Colonic mucosa (tissue), 4 donors: ENCODE measurements at regions not wholly inside any gene's neighbourhood (a gene's known extent, or its start where the extent isn't known, plus 50 kb on each side); places are given as distances from the start of the nearest gene placed in this dataset.

Experiments used
- DNase-seq: peaks from one replicate; pipeline ENCODE4 v3.0.0-alpha.2; 2020
- H3K27ac ChIP-seq: fragments of 200-600 bp; one replicate; pipeline ENCODE4 v1.8.0; 2021
- H3K27me3 ChIP-seq: fragments of 200-600 bp; one replicate; pipeline ENCODE4 v1.8.0; 2021
- H3K36me3 ChIP-seq: fragments of 200-600 bp; one replicate; pipeline ENCODE4 v1.8.0; 2021
- H3K4me1 ChIP-seq: fragments of 200-600 bp; one replicate; pipeline ENCODE4 v1.8.0; 2021; ENCODE audit warnings: mild to moderate bottlenecking
- H3K4me3 ChIP-seq: fragments of 200-600 bp; one replicate; pipeline ENCODE4 v1.8.0; 2021
- H3K9ac ChIP-seq, 2 donors: one replicate each; pipeline ENCODE4 v1.7.0; 2013; ENCODE audit warnings: control low read depth in 2 of 2, low read depth in 2 of 2, low read length in 2 of 2
- H3K9me3 ChIP-seq: fragments of 200-600 bp; one replicate; pipeline ENCODE4 v1.8.0; 2021
- CTCF ChIP-seq: fragments of 200-600 bp; IDR thresholded peaks from one replicate; pipeline ENCODE4 v1.8.0; 2022; ENCODE audit warnings: antibody characterized with exemption, mild to moderate bottlenecking
- intact Hi-C: fragments of 100-400 bp; cut with DNase I; formaldehyde crosslinking; loops from one replicate; pipeline ENCODE4 v1.14.1; 2022
- donor health status: healthy.
- donor health status: DM: no; HTN: no; CAD: no.
- donor health status: DM: no; HTN: no; CAD: no.

- H3K27me3 ChIP-seq: no peaks in the 10 kb centered on the region
- H3K27ac ChIP-seq: no peak overlapping the region
- H3K36me3 ChIP-seq: no peaks in the 10 kb centered on the region
- no peak for TF ChIP-seq CTCF
- intact Hi-C loops: no loop called here
- no peak for DNase-seq
- no peaks in the 10 kb centered on the region for H3K4me1 ChIP-seq
- no peak overlapping the region for H3K9ac ChIP-seq
- no peak overlapping the region for H3K4me3 ChIP-seq
- H3K9me3 ChIP-seq: no peaks in the 10 kb centered on the region
Observed at GRCh38 chr1:56268519-56269140, 310.7 kb downstream of the PLPP3 start.

- Histone ChIP-seq H3K9me3 (no peaks in the 10 kb centered on the region), H3K4me1 (no peaks in the 10 kb centered on the region), H3K27me3 (no peaks in the 10 kb centered on the region), H3K27ac (no peak overlapping the region), H3K4me3 (no peak overlapping the region), H3K9ac (no peak overlapping the region), H3K36me3 (no peaks in the 10 kb centered on the region)
- intact Hi-C loops: no loop called here
- TF ChIP-seq CTCF: no peak
- no peak for DNase-seq
Observed at GRCh38 chr1:56267611-56268010, 311.8 kb downstream of the PLPP3 start.

GRCh38 chr1:56266359-56266758, 313.0 kb downstream of the PLPP3 start:
- no peak for DNase-seq
- Histone ChIP-seq H3K4me1 (no peaks in the 10 kb centered on the region), H3K36me3 (no peaks in the 10 kb centered on the region), H3K27me3 (no peaks in the 10 kb centered on the region), H3K4me3 (no peak overlapping the region), H3K9ac (no peak overlapping the region), H3K27ac (no peak overlapping the region), H3K9me3 (no peaks in the 10 kb centered on the region)
- no peak for TF ChIP-seq CTCF
- intact Hi-C loops: no loop called here

- intact Hi-C loops: no loop called here
- no peak overlapping the region for H3K27ac ChIP-seq
- H3K9ac ChIP-seq: no peak overlapping the region
- DNase-seq: no peak
- no peaks in the 10 kb centered on the region for H3K4me1 ChIP-seq
- H3K36me3 ChIP-seq: no peaks in the 10 kb centered on the region
- H3K4me3 ChIP-seq: no peak overlapping the region
- no peak for TF ChIP-seq CTCF
- no peaks in the 10 kb centered on the region for H3K9me3 ChIP-seq
- no peaks in the 10 kb centered on the region for H3K27me3 ChIP-seq
Observed at GRCh38 chr1:56265216-56265615, 314.1 kb downstream of the PLPP3 start.

GRCh38 chr1:56263908-56264307, 315.5 kb downstream of the PLPP3 start:
- Histone ChIP-seq H3K27me3 (no peaks in the 10 kb centered on the region), H3K36me3 (no peaks in the 10 kb centered on the region), H3K9ac (no peak overlapping the region), H3K27ac (no peak overlapping the region), H3K9me3 (no peaks in the 10 kb centered on the region), H3K4me1 (no peaks in the 10 kb centered on the region), H3K4me3 (no peak overlapping the region)
- DNase-seq: no peak
- no peak for TF ChIP-seq CTCF
- intact Hi-C loops: no loop called here
